ENCODE measurements at regions not wholly inside any gene's neighbourhood (a gene's known extent, or its start where the extent isn't known, plus 50 kb on each side); places are given as distances from the start of the nearest gene placed in this dataset.
"Not testable (repeated sequence)": the region's sequence is repeated elsewhere in the genome, so short reads cannot be mapped to it uniquely, and the experiment has no call there.

DNA sequence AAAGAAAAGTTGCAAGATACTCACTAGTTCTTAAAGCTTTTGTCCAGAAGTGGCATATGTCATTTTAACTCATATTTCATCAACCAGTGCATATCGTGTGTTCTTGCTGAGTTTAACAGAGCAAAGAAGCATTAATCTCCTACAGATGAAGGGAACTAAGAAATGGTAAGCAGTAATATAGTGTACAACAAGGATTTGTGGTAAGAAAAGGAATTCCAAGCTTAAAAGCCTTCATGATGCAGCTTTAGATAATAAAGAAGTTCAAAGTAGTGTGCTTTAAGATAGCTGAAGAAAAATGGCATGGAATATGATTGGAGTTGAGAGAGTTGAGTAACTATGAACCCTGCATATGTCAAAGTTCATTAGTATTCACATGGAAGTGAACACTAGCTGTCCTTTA, 649.8 kb upstream of the FSHR start:
- no peak for DNase-seq

DNA sequence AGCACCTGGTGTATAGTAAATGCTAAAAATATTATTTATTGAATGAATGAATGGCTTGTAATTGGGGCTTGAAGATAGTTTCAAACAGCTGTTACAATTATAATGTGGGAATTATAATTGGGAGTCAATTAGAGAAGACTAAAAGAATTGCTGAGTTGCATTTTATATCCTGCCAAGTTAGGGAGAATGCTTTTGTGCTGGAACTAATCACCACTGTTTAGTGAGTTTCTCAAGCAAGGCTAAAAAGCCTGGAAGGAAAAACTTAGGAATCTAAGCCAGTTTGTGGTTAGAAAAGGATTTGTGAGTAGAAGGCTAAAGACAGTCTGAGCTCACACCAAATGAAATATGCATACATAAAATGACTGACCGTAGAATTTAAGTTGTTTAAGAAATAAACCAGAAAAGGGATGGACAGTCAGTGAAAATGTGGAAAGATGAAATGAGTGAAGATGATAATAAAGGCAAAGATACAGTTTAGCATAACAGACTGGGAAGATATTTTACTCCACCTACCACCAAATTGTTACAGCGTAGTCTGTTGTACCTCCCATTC, 647.7 kb upstream of the FSHR start:
- no peak for DNase-seq

DNA sequence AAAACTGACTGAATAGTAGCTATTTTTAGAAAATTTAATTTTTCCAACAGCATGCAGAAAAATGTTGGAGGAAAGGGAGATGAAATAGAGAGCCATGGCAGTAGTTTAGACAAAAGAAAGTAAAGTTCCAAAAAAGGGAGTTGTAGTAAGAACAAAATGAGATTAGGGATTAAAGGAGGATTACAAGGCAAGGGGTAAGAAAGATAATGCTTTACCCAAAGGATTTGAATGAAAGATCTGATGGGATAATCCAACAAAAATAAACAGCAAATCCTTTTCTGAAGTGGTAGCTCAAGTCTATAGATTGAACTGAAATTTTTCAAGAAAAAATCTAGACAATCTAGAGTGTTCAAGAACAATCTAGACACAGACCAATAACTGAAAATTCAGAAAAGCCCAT, 644.3 kb upstream of the FSHR start:
- no peak for DNase-seq

DNA sequence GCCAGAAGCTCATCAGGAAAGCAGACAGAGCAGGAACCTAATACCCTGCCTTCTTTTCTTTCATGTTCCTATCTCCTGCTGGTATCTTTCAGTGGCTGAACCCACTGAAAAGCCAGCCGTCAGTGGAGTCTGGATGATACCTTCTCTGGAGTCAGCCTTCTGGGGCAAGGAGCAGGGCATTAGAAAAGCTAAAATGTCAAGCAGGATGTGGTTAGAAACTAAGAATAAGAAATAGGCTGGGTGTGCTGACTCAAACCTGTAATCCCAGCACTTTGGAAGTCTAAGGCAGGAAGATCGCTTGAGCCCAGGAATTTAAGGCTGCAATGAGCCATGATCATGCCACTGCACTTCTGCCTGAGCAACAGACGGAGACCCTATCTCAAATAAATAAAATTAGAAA, 642.0 kb upstream of the FSHR start:
- DNase-seq = no peak

DNA sequence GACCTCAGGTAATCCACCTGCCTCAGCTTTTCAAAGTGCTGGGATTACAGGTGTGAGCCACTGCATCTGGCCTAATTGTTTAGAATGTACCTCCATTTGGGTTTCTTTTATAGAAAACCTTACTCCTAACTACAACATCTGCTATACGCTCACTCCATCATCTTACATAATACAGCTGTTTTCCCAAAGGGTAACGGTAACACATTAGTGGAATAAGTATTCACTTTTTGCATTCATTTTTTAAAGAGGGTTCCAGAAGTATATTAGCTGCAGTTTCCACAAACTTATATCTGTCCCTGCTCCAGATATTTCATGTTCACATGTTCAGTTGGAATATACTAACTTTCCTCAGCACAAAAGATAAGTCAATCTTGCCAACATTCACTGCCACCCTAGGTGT, 640.1 kb upstream of the FSHR start:
- DNase-seq = no peak

DNA sequence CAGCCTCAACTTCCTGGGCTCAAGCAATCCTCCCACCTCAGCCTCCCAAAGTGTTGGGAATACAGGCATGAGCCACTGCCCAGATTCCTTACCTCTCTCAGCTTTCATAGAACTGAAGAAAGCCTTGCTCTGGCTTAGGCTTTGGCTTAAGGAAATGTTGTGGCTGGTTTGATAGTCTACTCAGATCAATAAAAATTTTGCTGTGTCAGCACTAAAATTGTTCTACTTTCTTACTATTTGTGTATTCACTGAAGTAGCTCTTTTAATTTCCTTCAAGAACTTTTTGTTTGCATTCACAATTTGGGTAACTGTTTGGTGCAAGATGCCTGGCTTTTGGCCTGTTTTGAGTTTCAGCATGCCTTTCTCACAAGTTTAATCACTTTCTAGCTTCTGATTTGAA, 634.0 kb upstream of the FSHR start:
- no peak for DNase-seq

DNA sequence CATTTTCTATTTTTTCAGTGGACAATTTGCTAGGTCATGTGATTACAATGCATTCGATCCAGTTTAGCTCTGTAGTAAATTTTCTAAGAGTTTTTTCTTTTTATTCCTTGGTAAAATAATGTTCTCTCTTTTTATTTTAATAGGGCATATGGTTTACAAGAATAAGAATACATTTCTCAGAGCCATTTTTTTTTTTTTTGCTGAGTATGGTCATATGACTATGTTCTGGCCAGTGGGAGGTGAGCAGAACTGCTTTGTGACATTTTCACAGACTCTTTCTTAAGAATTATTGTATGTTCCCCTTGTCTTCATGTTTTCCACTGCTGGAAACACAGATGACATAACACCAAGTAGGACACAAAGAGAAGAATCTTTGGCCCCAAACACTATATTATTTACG, 626.6 kb upstream of the FSHR start:
- DNase-seq = no peak

DNA sequence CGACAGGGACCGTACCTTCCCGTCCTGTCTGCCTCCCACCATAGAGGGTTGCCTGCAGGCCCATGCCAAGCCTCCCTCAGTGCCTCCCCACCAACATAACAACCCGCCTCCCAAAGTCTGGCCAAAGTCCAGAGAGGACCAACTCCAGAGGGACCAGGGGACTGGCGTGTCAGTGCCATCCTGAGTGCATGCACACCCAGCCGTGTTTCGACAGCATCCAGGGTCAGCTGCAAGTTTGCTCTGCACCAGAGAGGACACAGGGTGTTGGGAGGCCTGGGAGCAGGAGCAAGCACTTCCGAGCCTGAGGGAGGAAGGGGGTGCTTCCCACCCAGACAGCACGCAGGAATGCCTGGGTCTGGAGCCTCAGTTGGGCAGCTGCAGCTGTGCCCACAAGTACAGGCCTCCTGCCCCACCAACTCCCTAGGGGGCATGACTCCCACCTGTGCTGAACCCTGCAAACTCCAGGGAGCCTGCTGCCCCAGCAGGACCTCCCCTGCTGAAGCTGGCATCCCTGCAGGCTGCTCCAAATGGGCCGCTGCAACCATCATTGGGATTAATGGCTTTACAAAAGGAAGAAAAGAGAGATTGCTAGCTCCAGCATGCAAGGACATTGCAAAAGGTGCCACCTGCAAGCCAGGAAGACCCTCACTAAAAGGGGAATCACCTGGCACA, 618.1 kb upstream of the FSHR start:
- DNase-seq = no peak

DNA sequence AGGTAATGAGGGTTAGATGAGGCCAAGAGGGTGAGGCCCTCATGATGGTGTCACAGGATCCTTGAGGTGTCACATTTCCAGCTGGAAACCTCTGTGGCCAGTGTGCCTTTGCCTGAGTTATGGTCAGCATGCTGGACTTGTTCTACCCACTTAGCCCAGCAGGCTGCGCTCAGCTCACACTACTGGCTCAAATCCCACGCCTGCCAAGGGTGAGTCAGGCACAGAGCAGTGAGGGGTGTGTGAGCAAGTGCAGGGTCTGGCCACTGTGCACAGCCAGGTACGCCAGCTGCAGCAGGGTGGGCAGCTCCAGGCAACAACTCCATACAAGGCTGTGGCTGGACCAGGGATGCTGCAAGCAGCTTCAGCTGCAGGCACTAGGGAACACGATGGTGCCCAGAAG, 616.6 kb upstream of the FSHR start:
- DNase-seq = peak in 39 of 56 donors; percentile 1 to 73 (median 15)

DNA sequence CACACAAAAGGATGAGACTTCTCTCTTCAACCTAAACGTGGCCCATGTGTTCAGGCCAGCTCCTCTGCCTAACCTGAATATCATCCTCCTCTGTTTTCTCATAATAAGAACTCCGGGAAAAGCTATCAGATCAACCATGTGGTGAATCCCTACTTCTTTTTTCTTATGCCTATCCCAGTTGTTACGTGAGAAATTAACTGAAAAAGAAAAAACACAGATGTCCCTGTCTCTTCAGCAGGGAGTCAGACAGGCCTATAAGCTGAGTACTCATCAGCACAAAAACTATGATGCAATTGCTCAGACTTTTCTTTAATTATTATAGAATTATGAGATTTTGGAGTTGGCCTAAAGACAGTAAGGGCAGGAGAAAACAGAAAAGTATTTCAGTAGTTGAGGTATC, 613.0 kb upstream of the FSHR start:
- no peak for DNase-seq

DNA sequence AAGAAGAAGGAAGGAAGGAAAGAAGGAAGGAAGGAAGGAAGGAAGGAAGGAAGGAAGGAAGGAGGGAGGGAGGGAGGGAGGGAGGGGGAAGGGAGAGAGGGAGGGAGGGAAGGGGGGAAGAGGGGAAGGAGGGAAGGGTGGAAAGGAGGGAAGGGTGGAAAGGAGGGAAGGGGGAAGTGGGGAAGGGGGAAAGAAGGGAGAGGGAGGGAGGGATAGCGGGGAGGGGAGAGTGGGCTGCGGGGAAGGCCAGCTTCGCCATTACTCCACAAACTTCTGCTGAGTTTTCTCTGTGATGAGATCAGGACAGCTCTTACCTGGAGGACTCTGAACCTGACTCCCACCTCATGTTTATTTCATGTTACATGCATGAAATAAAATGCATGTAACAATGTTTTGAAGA, 601.5 kb upstream of the FSHR start:
- DNase-seq = no peak

DNA sequence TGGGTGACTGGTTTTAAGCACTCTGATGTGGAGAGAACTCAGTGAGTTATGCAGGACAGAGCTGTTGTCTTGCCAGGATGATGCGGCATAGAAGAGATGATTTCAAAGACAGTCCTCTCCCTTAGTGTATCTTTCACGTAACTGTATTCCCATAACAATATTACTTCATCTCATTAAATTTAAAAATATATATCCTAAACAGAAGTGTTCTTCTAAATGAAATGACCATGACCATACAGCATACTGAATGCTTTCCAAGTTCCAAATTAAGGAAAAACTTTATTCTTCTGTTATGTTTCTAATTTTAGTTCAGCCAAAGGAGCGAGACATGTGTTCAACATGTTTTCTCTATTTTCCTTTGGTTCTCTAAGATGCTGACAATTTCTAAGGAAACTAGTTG, 600.1 kb upstream of the FSHR start:
- DNase-seq = no peak

DNA sequence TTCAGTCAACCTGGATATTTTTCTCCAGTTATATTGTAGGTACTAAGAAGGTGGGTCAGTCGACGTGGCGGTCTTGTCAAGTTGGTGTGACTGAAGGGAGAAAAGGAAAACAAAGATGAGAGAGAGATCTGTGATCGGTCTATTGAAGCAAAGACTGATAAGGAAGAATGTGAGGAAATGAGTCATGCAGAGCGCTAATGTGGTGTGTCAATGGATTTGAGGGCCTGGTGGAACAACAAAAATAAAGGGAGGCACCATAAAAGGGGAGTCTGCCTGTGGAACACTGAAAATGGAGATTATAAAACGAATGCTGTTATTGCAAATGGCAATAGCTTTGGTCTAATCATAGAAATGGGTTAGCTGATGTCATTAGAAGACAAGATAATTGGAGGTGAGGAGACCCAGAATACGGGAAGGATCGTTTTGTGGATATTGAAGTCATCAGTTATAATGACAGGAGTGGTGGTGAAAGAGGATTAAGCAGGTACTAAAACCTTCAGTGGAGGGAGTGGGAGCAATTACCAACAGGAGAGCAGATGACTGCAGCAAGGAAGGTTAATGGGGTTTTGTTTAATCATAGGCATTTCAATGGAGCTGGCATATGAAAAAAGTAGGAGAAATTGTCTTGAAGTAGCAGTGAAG, 599.1 kb upstream of the FSHR start:
- DNase-seq = no peak

DNA sequence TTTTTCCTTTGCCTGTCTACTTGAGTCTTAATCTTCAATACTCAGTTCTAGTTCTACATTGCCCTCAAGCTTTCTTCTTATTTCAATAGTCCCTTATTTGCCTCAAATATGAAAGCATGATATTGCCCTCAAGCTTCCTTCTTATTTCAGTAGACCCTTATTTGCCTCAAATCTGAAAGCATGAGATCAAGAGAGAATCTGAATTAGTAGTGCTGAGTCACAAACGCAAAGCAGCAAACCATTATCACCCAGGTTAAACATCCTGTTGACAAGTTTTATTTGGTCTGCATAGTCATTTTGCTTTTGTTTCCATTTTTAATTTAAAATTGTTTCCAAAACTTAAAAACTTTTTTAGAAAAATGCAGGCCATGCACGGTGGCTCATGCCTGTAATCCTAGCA, 583.3 kb upstream of the FSHR start:
- no peak for DNase-seq

DNA sequence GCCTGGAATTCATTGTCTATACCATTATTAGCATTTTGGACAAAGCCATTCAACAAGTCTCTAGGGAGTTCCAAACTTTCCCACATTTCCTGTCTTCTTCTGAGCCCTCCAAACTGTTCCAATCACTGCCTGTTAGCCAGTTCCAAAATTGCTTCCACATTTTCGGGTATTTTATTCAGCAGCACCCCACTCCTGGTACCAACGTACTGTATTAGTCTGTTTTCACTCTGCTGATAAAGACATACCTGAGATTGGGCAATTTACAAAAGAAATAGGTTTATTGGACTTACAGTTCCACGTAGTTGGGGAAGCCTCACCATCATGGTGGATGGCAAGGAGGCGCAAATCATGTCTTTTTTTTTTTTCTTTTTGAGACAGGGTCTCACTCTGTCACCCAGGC, 578.6 kb upstream of the FSHR start:
- not testable (repeated sequence) for DNase-seq

DNA sequence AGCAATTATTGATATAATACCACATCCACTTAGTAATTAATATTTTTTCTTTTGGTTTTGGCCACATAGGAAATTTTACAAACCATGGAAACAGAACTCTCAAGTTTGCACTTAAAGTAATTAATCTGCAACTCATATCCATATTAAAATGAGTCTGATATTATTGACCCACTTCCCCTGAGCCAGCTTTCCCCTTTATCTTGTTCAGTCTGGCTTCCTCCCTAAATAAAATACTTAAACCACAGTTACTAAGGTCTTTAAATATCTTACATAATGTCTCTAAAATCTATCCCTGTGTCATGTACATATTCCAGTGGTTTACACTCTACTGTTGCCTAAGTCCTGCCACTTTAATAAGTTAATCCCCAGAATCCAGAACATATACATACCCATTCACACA, 564.9 kb upstream of the FSHR start:
- no peak for DNase-seq

DNA sequence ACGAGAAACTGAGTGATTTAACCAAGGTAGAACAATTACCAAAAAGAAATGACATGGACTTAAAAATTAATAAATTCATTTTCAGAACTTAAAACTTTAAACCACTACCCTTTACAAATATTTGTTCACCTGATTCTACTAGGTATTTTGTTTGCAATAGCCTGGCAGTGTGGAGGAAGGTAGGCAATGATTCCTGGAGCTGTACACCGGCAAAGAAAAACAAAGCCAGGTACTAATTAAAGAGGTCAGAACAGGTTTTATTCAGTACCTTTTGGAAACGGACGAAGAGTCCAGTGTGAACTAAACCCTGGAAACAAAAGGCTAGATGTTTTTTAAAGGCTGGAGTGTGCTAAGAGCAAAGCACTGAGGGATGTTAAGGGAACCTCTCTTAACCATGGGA, 561.3 kb upstream of the FSHR start:
- DNase-seq = no peak

DNA sequence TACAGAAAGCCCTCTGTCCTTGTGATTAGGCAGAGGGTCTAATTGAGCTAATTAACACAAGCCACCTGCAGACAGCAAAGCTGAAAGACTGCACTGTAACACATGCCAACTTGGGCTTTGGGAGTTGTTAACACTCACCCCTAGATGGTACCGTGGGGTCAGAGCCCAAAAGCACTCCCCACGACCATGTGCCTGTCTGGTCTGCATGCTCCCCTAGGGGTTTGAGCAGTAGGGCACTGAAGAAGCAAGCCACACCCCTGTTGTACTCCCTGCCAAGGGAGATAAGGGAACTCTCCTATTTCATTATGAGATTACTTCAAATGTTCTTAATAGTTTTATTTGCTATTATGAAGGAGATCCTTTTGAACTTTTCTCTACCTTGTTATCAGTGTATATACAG, 560.1 kb upstream of the FSHR start:
- no peak for DNase-seq

DNA sequence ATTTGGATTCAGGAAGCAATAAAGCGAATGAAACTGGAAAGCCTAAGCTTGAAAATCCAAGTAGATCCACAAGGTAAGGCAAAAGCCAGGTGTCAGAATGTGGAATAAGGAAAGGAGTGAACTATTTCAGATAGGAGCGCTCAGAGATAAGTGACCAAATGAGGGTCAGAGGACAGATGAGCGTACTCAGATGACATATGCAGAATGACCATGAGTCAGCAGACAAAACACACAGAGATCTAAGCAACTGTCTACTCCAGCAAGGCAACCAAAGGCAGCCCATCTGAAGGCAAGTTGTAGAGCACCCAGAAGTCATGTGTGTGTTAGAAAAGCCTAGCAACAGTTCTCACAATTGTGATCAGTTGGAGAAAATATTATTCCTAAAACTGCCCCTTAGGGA, 548.4 kb upstream of the FSHR start:
- DNase-seq = no peak

DNA sequence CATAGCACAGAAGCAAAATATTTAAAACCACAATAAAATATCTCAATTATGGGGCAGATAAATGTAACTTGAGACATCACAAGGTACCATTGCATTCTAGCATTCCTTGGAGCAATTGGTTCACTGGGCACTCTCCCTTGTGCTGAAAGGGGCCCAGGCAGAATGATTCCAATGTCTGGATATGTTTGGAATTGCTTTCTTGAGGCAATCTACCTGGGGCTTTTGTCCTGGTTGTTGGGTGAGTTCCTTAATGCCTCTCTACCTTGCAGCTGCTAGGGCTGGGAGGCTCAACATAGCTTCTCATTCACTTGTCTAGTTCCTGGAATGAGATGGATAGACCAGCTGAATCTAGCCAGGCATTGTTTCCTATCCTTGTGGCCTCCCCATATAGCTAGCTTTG, 539.6 kb upstream of the FSHR start:
- DNase-seq = no peak

DNA sequence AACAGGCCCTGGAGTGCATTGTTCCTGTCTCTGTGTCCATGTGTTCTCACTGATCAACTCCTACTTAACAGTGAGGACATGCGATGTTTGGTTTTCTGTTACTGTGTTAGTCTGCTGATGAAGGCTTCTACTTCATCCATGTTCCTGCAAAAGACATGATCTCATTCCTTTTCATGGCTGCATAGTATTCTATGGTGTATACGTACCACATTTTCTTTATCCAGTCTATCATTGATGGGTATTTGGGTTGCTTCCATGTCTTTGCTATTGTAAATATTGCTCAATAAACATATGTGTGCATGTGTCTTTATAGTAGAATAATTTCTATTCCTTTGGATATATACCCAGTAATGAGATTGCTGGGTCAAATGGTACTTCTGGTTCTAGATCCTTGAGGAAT, 537.7 kb upstream of the FSHR start:
- not testable (repeated sequence) for DNase-seq

DNA sequence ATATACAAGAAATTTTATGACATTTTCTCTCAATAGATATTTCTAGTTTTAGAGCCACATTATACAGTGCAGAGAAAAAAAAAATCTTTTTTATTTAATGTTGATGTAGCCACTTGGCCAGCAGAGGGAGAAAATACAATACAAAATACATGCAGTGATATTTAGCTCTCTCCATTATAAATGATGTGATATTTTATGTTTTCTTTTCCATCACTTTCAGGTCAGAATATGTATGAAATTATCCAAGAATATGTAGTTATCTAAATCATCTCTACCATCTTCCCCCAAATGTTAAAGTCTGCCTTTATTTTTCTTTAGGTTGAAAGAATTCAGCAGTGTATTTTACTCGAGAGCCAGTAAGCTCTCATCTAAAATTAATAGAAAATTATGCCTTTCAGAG, 533.6 kb upstream of the FSHR start:
- DNase-seq = no peak

DNA sequence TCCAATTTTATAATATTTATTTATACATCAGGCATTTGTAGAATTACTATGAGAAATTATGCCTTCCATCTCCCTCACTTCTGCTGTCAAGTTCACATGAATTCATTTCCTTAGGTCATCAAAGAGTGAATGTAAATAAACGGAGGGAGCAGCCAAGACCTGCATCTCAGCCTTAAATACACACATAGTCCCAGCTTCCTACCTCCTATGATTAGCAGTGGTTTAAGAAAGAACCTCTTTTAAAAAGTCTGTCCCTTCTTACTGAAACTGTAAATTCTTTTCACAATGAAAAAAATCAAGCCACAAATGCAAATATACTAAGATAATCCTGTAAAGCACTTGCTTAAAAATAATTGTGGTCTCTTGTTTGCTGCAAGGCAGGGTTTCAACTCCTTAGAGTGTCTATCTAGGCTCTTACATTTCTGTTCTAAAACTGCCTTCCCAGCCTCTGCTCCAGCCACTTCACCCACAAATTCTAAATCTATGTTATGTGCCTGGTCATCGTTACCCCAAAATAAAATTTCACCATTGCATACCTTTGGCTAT, 532.7 kb upstream of the FSHR start:
- DNase-seq = no peak

Data from nucleus accumbens (tissue), 56 donors.